GM20431 (cell line): ENCODE measurements at regions not wholly inside any gene's neighbourhood (a gene's known extent, or its start where the extent isn't known, plus 50 kb on each side); places are given as distances from the start of the nearest gene placed in this dataset.

Experiments used
- in situ Hi-C: fragments of 300-500 bp; cut with MseI, MboI; formaldehyde crosslinking; loops from one replicate; pipeline ENCODE4 v1.15.0; 2020; ENCODE audit warnings: low sequenced_read_pairs; ENCODE audit not compliant: unreplicated experiment

GRCh38 chr21:38556390-38556789, 58.1 kb upstream of the ERG start:
- in situ Hi-C loops, result no loop called here

- in situ Hi-C loops, result no loop called here
Observed at GRCh38 chr21:38561205-38561604, 62.9 kb upstream of the ERG start.

- in situ Hi-C loops, result no loop called here
Observed at GRCh38 chr21:38561613-38562581, 63.6 kb upstream of the ERG start.

DNA sequence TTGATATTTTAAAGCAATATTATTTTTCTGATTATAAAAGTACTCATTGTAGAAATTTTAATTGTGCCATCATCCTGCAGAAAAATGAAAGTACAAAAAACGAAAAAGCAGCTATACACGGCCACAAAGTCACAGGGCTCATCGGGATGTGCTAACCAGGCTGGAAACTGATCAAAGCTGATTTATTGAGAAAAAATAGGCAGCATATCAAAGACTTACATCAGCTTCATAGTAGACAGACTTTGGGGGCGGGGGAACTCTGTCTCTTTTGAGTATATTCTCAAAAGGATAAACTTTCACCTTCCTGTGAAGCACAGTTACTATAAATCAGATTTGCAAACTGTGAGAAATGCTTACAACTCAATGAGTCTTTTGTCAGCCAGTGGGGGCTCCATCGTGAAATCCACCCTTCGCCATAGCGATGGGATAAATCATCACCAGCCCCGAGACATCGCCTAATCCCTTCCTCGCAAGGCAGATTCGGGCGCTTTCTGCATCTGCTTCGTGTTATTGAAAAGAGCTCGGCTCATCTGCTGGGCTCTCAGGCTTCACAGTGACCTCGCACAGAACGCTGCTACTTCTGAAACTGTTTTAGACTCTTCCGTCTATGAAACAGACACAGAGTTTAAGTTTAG, 69.2 kb upstream of the ERG start:
- in situ Hi-C loops, result no loop called here

GRCh38 chr21:38567970-38568360, 69.7 kb upstream of the ERG start:
- in situ Hi-C loops, result no loop called here

- in situ Hi-C loops, result no loop called here
Observed at GRCh38 chr21:38569733-38570132, 71.5 kb upstream of the ERG start.

DNA sequence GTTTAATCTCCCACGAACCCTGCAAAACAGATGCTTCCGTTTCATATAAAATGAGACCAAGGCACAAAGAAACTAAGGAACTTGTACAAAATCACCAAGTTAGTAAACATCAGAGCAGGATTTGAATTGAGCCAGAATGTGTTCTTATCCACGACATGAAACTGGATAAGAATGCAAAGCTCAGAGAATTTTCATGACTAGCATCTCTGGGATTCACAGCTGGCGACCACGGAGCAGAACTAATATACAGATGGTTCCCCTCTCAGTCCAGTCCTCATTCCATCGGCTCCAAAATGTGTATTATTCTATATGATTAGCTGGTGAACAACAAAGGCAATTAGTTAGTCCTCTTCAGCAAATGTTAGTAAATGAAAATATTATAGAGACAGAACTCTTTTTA, 72.3 kb upstream of the ERG start:
- in situ Hi-C loops, result no loop called here

DNA sequence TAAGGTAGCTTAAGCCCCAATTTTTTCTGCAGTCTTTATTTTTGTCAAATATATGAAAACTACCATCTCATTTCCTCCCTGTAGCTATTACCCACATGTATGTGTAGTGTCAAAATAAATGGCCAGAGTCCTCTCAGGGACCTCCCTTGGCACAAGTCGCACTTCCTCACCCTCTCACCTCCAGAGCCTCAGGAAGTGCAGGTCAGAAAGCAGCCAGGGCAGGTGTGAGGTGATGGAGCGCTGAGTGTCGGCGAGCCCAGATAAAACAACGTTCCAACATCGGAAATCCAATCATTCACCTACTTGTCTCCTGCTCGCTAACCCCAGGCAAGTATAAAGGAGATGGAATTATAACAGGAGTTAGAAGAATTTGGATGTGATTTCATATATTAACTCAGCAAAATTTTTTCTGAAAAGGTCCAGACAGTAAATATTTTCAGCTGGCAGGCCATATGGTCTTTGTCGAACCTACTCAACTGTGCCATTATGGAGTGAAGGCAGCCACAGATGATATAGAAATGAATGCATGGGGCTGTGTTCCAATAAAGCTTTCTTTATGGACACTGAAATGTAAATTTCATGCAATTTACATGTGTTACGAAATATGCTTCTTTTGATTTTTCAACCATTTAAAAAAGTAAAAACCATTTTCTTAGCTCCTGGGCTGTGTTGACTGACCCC, 76.8 kb upstream of the ERG start:
- in situ Hi-C loops, result no loop called here

DNA sequence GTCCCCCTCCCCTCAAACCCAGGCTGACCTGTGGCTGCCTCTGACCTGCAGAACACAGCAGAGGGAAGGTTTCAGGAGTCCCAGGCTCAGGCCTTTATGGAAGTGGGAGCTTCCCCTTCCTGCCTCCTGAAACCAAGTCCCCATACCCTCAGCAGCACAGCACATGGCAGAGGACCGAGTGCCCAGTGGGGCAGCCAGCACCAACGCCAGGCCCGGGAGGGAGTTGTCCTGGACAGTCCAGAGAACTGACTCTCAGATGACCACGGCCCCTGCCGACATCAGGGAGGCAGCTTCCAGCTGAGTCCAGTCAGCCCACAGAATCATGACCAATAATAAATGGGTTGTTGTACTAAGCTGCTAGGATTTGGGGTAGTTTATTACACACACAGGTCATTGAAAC, 79.6 kb upstream of the ERG start:
- in situ Hi-C loops, result no loop called here

DNA sequence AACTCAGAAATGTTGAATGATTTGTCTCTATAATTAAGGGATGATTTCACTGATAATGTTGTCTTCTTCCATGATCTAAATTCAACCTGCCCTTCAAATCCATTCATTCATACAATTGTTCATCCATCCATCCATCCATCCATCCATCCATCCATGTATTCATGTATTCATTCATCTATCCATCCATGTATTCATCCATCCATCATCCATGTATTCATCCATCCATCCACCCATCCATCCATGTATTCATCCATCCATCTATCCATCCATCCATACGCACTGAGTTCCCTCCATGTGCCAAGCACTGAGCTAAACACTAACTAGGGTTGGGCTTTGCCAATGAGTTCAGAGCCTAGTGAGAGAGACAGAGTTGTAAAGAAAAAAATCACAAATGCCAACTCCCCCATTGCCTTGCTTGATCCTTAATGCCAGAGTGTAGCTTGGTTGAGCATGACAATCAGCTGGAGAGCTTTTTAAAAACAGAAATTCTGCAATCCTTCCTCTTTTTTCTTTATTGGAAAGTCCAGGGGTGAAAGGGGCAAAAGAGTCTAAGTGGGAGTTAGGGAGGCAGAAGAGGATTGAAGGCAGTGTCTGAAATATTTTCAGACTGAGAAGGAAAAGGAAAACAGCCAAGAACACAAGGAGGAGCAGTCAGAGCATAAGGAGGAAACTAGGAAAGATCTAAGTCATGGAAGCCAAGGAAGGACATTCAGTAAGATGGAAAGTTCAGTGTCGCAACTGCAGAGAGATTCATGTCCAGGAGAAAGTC, 92.4 kb upstream of the ERG start:
- in situ Hi-C loops, result no loop called here

DNA sequence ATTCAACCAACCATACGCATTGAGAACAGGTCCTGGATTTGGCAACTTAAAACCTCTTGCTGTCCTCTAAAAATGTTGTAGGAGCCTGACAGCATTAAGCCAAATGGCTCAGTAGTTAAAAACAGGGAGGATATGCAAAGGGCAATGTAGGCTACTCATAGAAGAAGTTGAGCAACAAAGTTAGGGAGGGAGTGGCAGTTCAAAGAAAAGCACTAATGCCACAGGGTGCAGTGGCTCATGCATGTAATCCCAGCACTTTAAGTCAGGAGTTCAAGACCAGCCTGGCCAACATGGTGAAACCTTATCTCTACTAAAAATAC, 92.9 kb upstream of the ERG start:
- in situ Hi-C loops, result no loop called here

DNA sequence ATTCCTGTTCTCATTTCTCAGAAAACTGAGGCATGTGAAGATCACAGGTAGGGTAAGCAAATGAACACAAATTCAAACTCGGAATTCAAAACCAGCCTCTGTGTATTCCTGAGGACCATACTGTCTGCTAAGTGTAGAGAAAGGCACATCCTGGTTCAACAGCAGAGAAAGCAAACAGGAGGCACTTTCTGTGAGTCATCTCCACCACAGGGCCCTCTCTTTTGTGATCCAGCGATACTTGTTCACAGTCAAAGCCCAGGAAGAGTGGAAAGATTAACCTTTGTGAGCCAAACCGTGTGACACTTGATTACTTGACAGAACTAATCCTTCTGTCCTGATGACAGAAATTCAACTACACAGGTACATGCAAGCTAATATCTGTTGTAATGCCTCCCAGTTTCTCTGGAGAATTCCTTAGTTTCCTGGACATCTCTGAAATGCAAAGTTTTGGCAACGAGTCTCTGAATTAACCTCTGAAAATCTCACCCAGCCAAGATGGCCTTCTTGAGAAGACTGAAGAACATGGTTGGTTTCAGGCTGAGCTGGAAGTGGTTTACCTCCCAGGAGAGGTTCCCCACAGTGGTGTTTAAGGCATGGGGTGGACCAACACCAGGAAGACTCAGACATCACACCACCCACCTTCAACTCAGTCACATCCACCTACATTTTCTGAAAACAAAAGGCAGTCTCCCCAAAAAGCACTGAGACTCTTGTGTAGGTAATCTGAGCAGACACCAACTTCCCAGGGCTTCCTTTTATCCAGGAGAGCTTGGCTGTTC, 98.2 kb upstream of the ERG start:
- in situ Hi-C loops, result no loop called here

- in situ Hi-C loops, result no loop called here
Observed at GRCh38 chr21:38597421-38597820, 99.1 kb upstream of the ERG start.

DNA sequence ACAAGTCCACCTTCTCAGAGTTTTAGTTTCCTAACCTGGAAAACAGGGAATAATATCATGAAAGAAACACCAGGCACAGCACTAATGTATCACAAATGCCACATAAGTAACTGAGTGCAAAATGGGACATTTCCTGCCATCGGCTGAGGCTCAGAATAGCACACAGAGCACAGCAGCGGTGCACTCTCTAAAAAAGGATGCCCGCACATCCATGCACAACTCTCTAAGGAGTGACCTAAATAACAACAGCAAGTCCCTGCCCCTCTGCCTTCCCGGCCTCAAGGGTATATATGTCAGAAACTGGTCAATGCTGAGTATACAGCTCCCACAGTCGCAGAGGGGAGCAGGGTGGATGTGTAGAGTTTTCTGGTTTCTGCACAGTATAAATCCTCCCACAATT, 100.1 kb upstream of the ERG start:
- in situ Hi-C loops, result no loop called here

GRCh38 chr21:38599381-38599975, 101.2 kb upstream of the ERG start:
- in situ Hi-C loops, result no loop called here

- in situ Hi-C loops, result no loop called here
Observed at GRCh38 chr21:38600106-38600505, 101.8 kb upstream of the ERG start.

DNA sequence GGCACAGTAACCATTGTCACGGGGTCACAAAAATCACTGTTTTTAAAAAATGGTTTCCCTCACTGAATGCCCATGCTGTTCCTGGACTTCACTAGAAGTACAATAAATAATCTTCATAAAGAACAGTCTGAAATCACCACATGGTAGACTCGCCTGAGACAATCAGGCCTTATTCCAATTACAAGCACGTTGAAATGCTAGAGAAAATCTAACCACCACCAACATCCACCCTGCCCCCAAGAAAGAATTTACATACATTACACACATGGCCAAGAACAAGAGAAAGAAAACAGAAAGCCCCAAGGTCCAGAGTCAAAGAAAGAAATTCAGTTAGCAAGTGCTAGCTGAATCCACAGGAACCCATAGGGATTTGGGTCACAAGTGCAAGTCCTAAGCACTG, 107.0 kb upstream of the ERG start:
- in situ Hi-C loops, result no loop called here

DNA sequence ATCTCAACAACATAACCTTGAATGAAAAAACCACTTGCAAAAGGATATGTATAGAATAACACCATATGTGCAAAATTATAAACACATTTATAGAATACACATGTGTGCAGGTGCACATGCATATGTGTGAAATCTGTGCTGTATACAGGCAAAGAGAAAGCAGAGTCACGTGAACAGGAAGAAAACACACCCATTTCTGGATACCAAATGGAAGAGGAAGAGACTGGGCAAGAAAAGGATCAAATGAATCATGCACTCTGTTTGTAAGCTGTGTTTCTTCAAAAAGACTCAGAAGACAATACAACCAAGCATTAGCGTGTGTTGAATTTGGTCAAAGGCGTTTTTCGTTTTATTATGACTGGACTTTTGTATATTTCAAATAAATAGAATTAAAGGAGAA, 111.3 kb upstream of the ERG start:
- in situ Hi-C loops, result no loop called here

- in situ Hi-C loops, result no loop called here
Observed at GRCh38 chr21:38610623-38611251, 112.5 kb upstream of the ERG start.
